Keratinocyte (primary cell): ENCODE measurements at regions not wholly inside any gene's neighbourhood (a gene's known extent, or its start where the extent isn't known, plus 50 kb on each side); places are given as distances from the start of the nearest gene placed in this dataset.

Experiments used
- EZH2 ChIP-seq: IDR thresholded peaks from one replicate; pipeline ENCODE4 v1.6.1; 2012; ENCODE audit warnings: inconsistent platforms, mild to moderate bottlenecking, low read length, moderate library complexity
- TF ChIP-seq, protein P1 (sequence below), 3 experiments: IDR thresholded peaks in 1 of 3; conservative IDR thresholded peaks in 1 of 3; optimal IDR thresholded peaks in 1 of 3; 2 replicates in 2 of 3; 3 replicates in 1 of 3; pipeline versions ENCODE3 to v1.5.1; 2011; ENCODE audit warnings: low read length in 3 of 3, mild to moderate bottlenecking in 3 of 3, moderate library complexity in 2 of 3, control low read depth in 1 of 3, inconsistent platforms in 1 of 3; ENCODE audit not compliant: insufficient read depth in 2 of 3; ENCODE audit errors: extremely low read depth in 1 of 3

DNA sequence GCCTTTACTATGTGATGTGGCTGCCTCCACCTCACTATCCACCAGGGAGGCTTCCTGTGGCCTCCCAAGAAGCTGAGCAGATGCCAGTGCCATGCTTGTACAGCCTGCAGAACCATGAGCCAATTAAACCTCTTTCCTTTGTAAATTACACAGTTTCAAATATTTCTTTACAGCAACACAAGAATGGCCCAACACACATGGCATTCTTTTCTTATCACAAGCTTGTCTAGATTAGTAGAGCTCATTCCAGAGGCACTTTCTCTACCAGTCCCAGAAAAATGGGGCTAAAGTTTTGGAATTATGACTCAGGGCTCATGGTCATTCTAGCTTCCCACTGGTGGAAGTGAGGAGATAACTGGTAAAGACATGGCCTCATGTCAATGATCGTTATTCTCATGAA lies 655.2 kb downstream of the LMO4 start:
- TF ChIP-seq, protein P1, sequence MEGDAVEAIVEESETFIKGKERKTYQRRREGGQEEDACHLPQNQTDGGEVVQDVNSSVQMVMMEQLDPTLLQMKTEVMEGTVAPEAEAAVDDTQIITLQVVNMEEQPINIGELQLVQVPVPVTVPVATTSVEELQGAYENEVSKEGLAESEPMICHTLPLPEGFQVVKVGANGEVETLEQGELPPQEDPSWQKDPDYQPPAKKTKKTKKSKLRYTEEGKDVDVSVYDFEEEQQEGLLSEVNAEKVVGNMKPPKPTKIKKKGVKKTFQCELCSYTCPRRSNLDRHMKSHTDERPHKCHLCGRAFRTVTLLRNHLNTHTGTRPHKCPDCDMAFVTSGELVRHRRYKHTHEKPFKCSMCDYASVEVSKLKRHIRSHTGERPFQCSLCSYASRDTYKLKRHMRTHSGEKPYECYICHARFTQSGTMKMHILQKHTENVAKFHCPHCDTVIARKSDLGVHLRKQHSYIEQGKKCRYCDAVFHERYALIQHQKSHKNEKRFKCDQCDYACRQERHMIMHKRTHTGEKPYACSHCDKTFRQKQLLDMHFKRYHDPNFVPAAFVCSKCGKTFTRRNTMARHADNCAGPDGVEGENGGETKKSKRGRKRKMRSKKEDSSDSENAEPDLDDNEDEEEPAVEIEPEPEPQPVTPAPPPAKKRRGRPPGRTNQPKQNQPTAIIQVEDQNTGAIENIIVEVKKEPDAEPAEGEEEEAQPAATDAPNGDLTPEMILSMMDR (optimal IDR thresholded peaks at IDR 0.05 in 1 of 3, IDR thresholded peaks at IDR 0.05 in 1 of 3, conservative IDR thresholded peaks at IDR 0.05 in 1 of 3; ENCODE audit: extremely low read depth in 1 of 3, insufficient read depth in 2 of 3, low read length in 3 of 3), result no peak
- TF ChIP-seq EZH2, result no peak
